Stomach (tissue), 8 donors: ENCODE measurements at regions not wholly inside any gene's neighbourhood (a gene's known extent, or its start where the extent isn't known, plus 50 kb on each side); places are given as distances from the start of the nearest gene placed in this dataset.

Experiments used
- DNase-seq, 2 donors: peaks; one replicate each; pipeline versions ENCODE4 v3.0.0 to v3.0.0-alpha.2; 2013 to 2019
- H3K27ac ChIP-seq, 5 donors: fragments of 200-600 bp in 4 of 5; sonication (generic) in 4 of 5; one replicate each; pipeline ENCODE4 v1.5.1; 2013 to 2019; ENCODE audit warnings: mild to moderate bottlenecking in 1 of 5, moderate library complexity in 1 of 5
- H3K27me3 ChIP-seq, 3 donors: fragments of 200-600 bp; sonication (generic); one replicate each; pipeline ENCODE4 v1.5.1; 2017 to 2019; ENCODE audit warnings: mixed run types in 1 of 3
- H3K36me3 ChIP-seq, 4 donors: fragments of 200-600 bp; sonication (generic); 1 replicate in 3 of 4; 2 replicates in 1 of 4; pipeline ENCODE4 v1.5.1; 2016 to 2019
- H3K4me1 ChIP-seq, 4 donors: fragments of 200-600 bp; sonication (generic); one replicate each; pipeline ENCODE4 v1.5.1; 2016 to 2019
- H3K4me3 ChIP-seq, 4 donors: fragments of 200-600 bp; sonication (generic) in 3 of 4; one replicate each; pipeline ENCODE4 v1.5.1; 2016 to 2019; ENCODE audit warnings: mild to moderate bottlenecking in 1 of 4
- H3K9me3 ChIP-seq, 4 donors: fragments of 200-600 bp; sonication (generic); one replicate each; pipeline ENCODE4 v1.5.1; 2016 to 2019
- CTCF ChIP-seq, 7 experiments: fragments of 450-650 bp in 4 of 7; fragments of 200-600 bp in 3 of 7; sonication (generic) in 3 of 7; IDR thresholded peaks; one replicate each; pipeline ENCODE4 v1.5.1; 2016 to 2019; ENCODE audit warnings: antibody characterized with exemption in 7 of 7, control low read depth in 2 of 7, mild to moderate bottlenecking in 1 of 7
- EP300 ChIP-seq: sonication (generic); formaldehyde crosslinking; IDR thresholded peaks from one replicate; pipeline ENCODE4 v1.6.1; 2017; ENCODE audit warnings: antibody characterized with exemption
- POLR2A ChIP-seq, 4 donors: fragments of 450-650 bp; IDR thresholded peaks; one replicate each; pipeline ENCODE4 v1.6.1; 2016; ENCODE audit warnings: antibody characterized with exemption in 4 of 4, control low read depth in 2 of 4, mild to moderate bottlenecking in 1 of 4, moderate library complexity in 1 of 4
- POLR2AphosphoS5 ChIP-seq, 3 donors: sonication (generic); formaldehyde crosslinking; IDR thresholded peaks; one replicate each; pipeline ENCODE4 v1.6.1; 2016; ENCODE audit warnings: antibody characterized with exemption in 3 of 3
- WGBS, 5 donors: extraction: QIAGEN DNeasy Blood & Tissue Kit in 3 of 5; methylation state at CpG; one replicate each; pipeline versions ENCODE4 v1.1.5 to v1.1.7; 2013 to 2018; 5-methylcytosine and 5-hydroxymethylcytosine counted together
- intact Hi-C: fragments of 100-400 bp; cut with DNase I; formaldehyde crosslinking; loops from one replicate; pipeline ENCODE4 v1.15.1; 2023; ENCODE audit warnings: low total_unique reads
- donor health status: healthy with polysubstance abuse.
- donor health status: Bipolar disorder and iron deficiency.
- donor health status: healthy.

GRCh38 chr3:145383416-145383815 is 777.6 kb downstream of the PLOD2 start:
- intact Hi-C loops: no loop called here
- Histone ChIP-seq H3K4me3 (no peak overlapping the region), H3K27ac (no peak overlapping the region), H3K36me3 (no peaks in the 10 kb centered on the region), H3K27me3 (no peaks in the 10 kb centered on the region), H3K4me1 (no peaks in the 10 kb centered on the region), H3K9me3 (peaks cover 0 to 8% (median 0%) of the 10 kb centered on the region in 4 donors)
- no peak for DNase-seq
- TF ChIP-seq POLR2A (IDR thresholded peaks at IDR 0.05): no peak
- no peak for TF ChIP-seq CTCF (IDR thresholded peaks at IDR 0.05)
- TF ChIP-seq EP300: no peak
- no peak for TF ChIP-seq POLR2AphosphoS5 (IDR thresholded peaks at IDR 0.05)
- 69 to 83% (median 81%) methylated on average over 3 of the region's 3 CpGs for WGBS, 5 donors

- 50 to 72% (median 60%) methylated on average over 2 of the region's 2 CpGs for WGBS, 5 donors
- no peak overlapping the region for H3K4me3 ChIP-seq
These were observed 776.7 kb downstream of the PLOD2 start for GRCh38 chr3:145384307-145384706.

GRCh38 chr3:145387211-145387610 is 773.8 kb downstream of the PLOD2 start:
- intact Hi-C loops: no loop called here
- no peaks in the 10 kb centered on the region for H3K27me3 ChIP-seq
- no peak overlapping the region for H3K4me3 ChIP-seq
- H3K36me3 ChIP-seq: no peaks in the 10 kb centered on the region
- H3K27ac ChIP-seq: no peak overlapping the region
- peaks cover 0 to 24% (median 0%) of the 10 kb centered on the region in 4 donors for H3K9me3 ChIP-seq
- TF ChIP-seq POLR2AphosphoS5 (IDR thresholded peaks at IDR 0.05): no peak
- TF ChIP-seq CTCF (IDR thresholded peaks at IDR 0.05): no peak
- TF ChIP-seq EP300: no peak
- TF ChIP-seq POLR2A (IDR thresholded peaks at IDR 0.05): no peak
- no peak for DNase-seq
- H3K4me1 ChIP-seq: no peaks in the 10 kb centered on the region

More at GRCh38 chr3:145384307-145384706, 776.7 kb downstream of the PLOD2 start:
- no peaks in the 10 kb centered on the region for H3K36me3 ChIP-seq
- H3K27ac ChIP-seq: no peak overlapping the region
- peak in 1 of 2 donors; percentile 10 for DNase-seq
- H3K27me3 ChIP-seq: no peaks in the 10 kb centered on the region
- peaks cover 0 to 15% (median 0%) of the 10 kb centered on the region in 4 donors for H3K9me3 ChIP-seq
- intact Hi-C loops: no loop called here
- TF ChIP-seq CTCF (IDR thresholded peaks at IDR 0.05) (no peak), POLR2A (IDR thresholded peaks at IDR 0.05) (no peak), EP300 (no peak)
- no peaks in the 10 kb centered on the region for H3K4me1 ChIP-seq

GRCh38 chr3:145395421-145395820 is 765.6 kb downstream of the PLOD2 start:
- WGBS, 5 donors: 75 to 88% (median 86%) methylated on average over 8 of the region's 8 CpGs
- H3K9me3 ChIP-seq: no peaks in the 10 kb centered on the region
- DNase-seq: no peak
- H3K27me3 ChIP-seq: no peaks in the 10 kb centered on the region
- TF ChIP-seq POLR2A (IDR thresholded peaks at IDR 0.05): no peak
- no peak for TF ChIP-seq CTCF (IDR thresholded peaks at IDR 0.05)
- no peak for TF ChIP-seq EP300
- TF ChIP-seq POLR2AphosphoS5 (IDR thresholded peaks at IDR 0.05): no peak
- no peaks in the 10 kb centered on the region for H3K4me1 ChIP-seq
- intact Hi-C loops: no loop called here
- no peak overlapping the region for H3K27ac ChIP-seq
- no peak overlapping the region for H3K4me3 ChIP-seq
- no peaks in the 10 kb centered on the region for H3K36me3 ChIP-seq
